Liver (tissue), 8 donors: ENCODE measurements at regions not wholly inside any gene's neighbourhood (a gene's known extent, or its start where the extent isn't known, plus 50 kb on each side); places are given as distances from the start of the nearest gene placed in this dataset.
"Not testable (repeated sequence)": the region's sequence is repeated elsewhere in the genome, so short reads cannot be mapped to it uniquely, and the experiment has no call there.

Experiments used
- DNase-seq: peaks from one replicate; pipeline ENCODE4 v3.0.0-alpha.2; 2017; ENCODE audit warnings: low spot score
- H3K27ac ChIP-seq, 2 donors: one replicate each; pipeline ENCODE4 v1.7.0; 2013; ENCODE audit warnings: inconsistent platforms in 2 of 2, low read length in 2 of 2, control low read depth in 1 of 2, low read depth in 1 of 2, mild to moderate bottlenecking in 1 of 2
- H3K27me3 ChIP-seq, 4 donors: one replicate each; pipeline versions ENCODE4 v1.6.1 to v1.7.0; 2013; ENCODE audit warnings: low read length in 3 of 4, inconsistent platforms in 1 of 4, mild to moderate bottlenecking in 1 of 4, moderate library complexity in 1 of 4; ENCODE audit not compliant: control insufficient read depth in 4 of 4, insufficient read depth in 4 of 4
- H3K36me3 ChIP-seq, 4 donors: one replicate each; pipeline versions ENCODE4 v1.6.1 to v1.7.0; 2013; ENCODE audit warnings: low read length in 3 of 4, mild to moderate bottlenecking in 3 of 4, low read depth in 1 of 4, moderate library complexity in 1 of 4; ENCODE audit not compliant: control insufficient read depth in 4 of 4, insufficient read depth in 3 of 4
- H3K4me1 ChIP-seq, 4 donors: one replicate each; pipeline versions ENCODE4 v1.6.1 to v1.7.0; 2013; ENCODE audit warnings: low read length in 3 of 4, mild to moderate bottlenecking in 3 of 4, moderate library complexity in 1 of 4; ENCODE audit not compliant: control insufficient read depth in 4 of 4, insufficient read depth in 4 of 4
- H3K4me3 ChIP-seq, 3 donors: one replicate each; pipeline versions ENCODE4 v1.6.1 to v1.7.0; 2013; ENCODE audit warnings: low read length in 3 of 3, control low read depth in 1 of 3, low read depth in 1 of 3, mild to moderate bottlenecking in 1 of 3
- H3K9ac ChIP-seq, 2 donors: one replicate each; pipeline ENCODE4 v1.7.0; 2013; ENCODE audit warnings: low read length in 2 of 2, mild to moderate bottlenecking in 2 of 2, moderate library complexity in 2 of 2, control low read depth in 1 of 2, low read depth in 1 of 2
- H3K9me3 ChIP-seq, 4 donors: one replicate each; pipeline versions ENCODE4 v1.6.1 to v1.7.0; 2013; ENCODE audit warnings: low read length in 3 of 4; ENCODE audit not compliant: control insufficient read depth in 4 of 4
- CTCF ChIP-seq: fragments of 150-350 bp; IDR thresholded peaks from 2 replicates; pipeline ENCODE4 v1.5.1; 2017; ENCODE audit warnings: improper control_type of control experiment, low read depth, low read length; ENCODE audit not compliant: missing input control
- EGR1 ChIP-seq, 2 donors: IDR thresholded peaks; 2 replicates each; pipeline ENCODE4 v1.6.1; 2016 to 2018; ENCODE audit warnings: antibody characterized with exemption in 2 of 2, low read depth in 2 of 2
- FOXA1 ChIP-seq: IDR thresholded peaks from 2 replicates; pipeline ENCODE4 v1.6.1; 2016; ENCODE audit warnings: antibody characterized with exemption
- FOXA2 ChIP-seq: IDR thresholded peaks from 2 replicates; pipeline ENCODE4 v1.6.1; 2016; ENCODE audit warnings: antibody characterized with exemption
- GABPA ChIP-seq, 2 donors: IDR thresholded peaks in 1 of 2; conservative IDR thresholded peaks in 1 of 2; 2 replicates each; pipeline ENCODE4 v1.6.1; 2016; ENCODE audit warnings: antibody characterized with exemption in 2 of 2, mild to moderate bottlenecking in 1 of 2, moderate library complexity in 1 of 2
- HNF4A ChIP-seq, 2 donors: conservative IDR thresholded peaks; 2 replicates each; pipeline ENCODE4 v1.6.1; 2016; ENCODE audit warnings: antibody characterized with exemption in 2 of 2, mild to moderate bottlenecking in 2 of 2
- HNF4G ChIP-seq: IDR thresholded peaks from 2 replicates; pipeline ENCODE4 v1.6.1; 2016; ENCODE audit warnings: antibody characterized with exemption
- JUND ChIP-seq, 2 donors: IDR thresholded peaks; 2 replicates each; pipeline ENCODE4 v1.6.1; 2016; ENCODE audit warnings: antibody characterized with exemption in 2 of 2
- MAX ChIP-seq: IDR thresholded peaks from 2 replicates; pipeline ENCODE4 v1.6.1; 2016; ENCODE audit warnings: antibody characterized with exemption
- NR2F2 ChIP-seq: IDR thresholded peaks from 2 replicates; pipeline ENCODE4 v1.6.1; 2016; ENCODE audit warnings: antibody characterized with exemption
- RAD21 ChIP-seq, 2 donors: IDR thresholded peaks; 2 replicates each; pipeline ENCODE4 v1.6.1; 2016; ENCODE audit warnings: antibody characterized with exemption in 2 of 2, mild to moderate bottlenecking in 2 of 2
- RXRA ChIP-seq, 2 donors: IDR thresholded peaks; 2 replicates each; pipeline ENCODE4 v1.6.1; 2017 to 2018; ENCODE audit warnings: antibody characterized with exemption in 2 of 2, mild to moderate bottlenecking in 1 of 2
- TAF1 ChIP-seq: conservative IDR thresholded peaks from 2 replicates; pipeline ENCODE4 v1.6.1; 2016; ENCODE audit warnings: antibody characterized with exemption, mild to moderate bottlenecking
- YY1 ChIP-seq: IDR thresholded peaks from 2 replicates; pipeline ENCODE4 v1.6.1; 2016; ENCODE audit warnings: antibody characterized with exemption, mild to moderate bottlenecking
- ZBTB33 ChIP-seq: IDR thresholded peaks from 2 replicates; pipeline ENCODE4 v1.6.1; 2016; ENCODE audit warnings: antibody characterized with exemption
- WGBS: extraction: QIAGEN DNeasy Blood & Tissue Kit; methylation state at CpG from one replicate; pipeline ENCODE4 v1.1.7; 2013; 5-methylcytosine and 5-hydroxymethylcytosine counted together
- TF ChIP-seq, protein P1 (sequence below): IDR thresholded peaks from 2 replicates; pipeline ENCODE4 v1.6.1; 2016; ENCODE audit warnings: antibody characterized with exemption
- donor health status: healthy.
- donor health status: healthy.
- donor health status: healthy.
- donor health status: healthy.
- donor health status: healthy.

GRCh38 chr2:217588266-217588665 is 414.5 kb downstream of the TNS1 start:
- Histone ChIP-seq H3K36me3 (no peaks in the 10 kb centered on the region), H3K9me3 (no peaks in the 10 kb centered on the region), H3K4me1 (no peaks in the 10 kb centered on the region), H3K27me3 (no peaks in the 10 kb centered on the region), H3K27ac (no peak overlapping the region), H3K9ac (no peak overlapping the region), H3K4me3 (no peak overlapping the region)
- WGBS: 87% methylated on average over 4 of the region's 4 CpGs
- TF ChIP-seq JUND (IDR thresholded peaks at IDR 0.05) (no peak), FOXA1 (no peak), GABPA (IDR thresholded peaks at IDR 0.05 in 1 of 2, conservative IDR thresholded peaks at IDR 0.05 in 1 of 2) (no peak), MAX (no peak), HNF4A (conservative IDR thresholded peaks at IDR 0.05) (no peak), HNF4G (no peak), FOXA2 (no peak), EGR1 (IDR thresholded peaks at IDR 0.05; ENCODE audit: low read depth in 2 of 2) (no peak), ZBTB33 (no peak), RXRA (IDR thresholded peaks at IDR 0.05) (no peak), TAF1 (no peak), RAD21 (IDR thresholded peaks at IDR 0.05) (no peak), CTCF (no peak), YY1 (no peak)
- TF ChIP-seq, protein P1, sequence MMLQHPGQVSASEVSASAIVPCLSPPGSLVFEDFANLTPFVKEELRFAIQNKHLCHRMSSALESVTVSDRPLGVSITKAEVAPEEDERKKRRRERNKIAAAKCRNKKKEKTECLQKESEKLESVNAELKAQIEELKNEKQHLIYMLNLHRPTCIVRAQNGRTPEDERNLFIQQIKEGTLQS: no peak
- no peak for DNase-seq

- Histone ChIP-seq H3K4me3 (no peak overlapping the region), H3K27ac (no peak overlapping the region), H3K9ac (no peak overlapping the region), H3K27me3 (no peaks in the 10 kb centered on the region), H3K36me3 (no peaks in the 10 kb centered on the region), H3K4me1 (no peaks in the 10 kb centered on the region), H3K9me3 (no peaks in the 10 kb centered on the region)
- no peak for DNase-seq
- TF ChIP-seq RXRA (IDR thresholded peaks at IDR 0.05) (no peak), RAD21 (IDR thresholded peaks at IDR 0.05) (no peak), HNF4G (no peak), GABPA (IDR thresholded peaks at IDR 0.05 in 1 of 2, conservative IDR thresholded peaks at IDR 0.05 in 1 of 2) (no peak), JUND (IDR thresholded peaks at IDR 0.05) (no peak), HNF4A (conservative IDR thresholded peaks at IDR 0.05) (no peak), CTCF (no peak), NR2F2 (no peak)
- WGBS: 67% methylated on average over 3 of the region's 3 CpGs
Measured at GRCh38 chr2:217585362-217585761, 417.4 kb downstream of the TNS1 start.

DNA sequence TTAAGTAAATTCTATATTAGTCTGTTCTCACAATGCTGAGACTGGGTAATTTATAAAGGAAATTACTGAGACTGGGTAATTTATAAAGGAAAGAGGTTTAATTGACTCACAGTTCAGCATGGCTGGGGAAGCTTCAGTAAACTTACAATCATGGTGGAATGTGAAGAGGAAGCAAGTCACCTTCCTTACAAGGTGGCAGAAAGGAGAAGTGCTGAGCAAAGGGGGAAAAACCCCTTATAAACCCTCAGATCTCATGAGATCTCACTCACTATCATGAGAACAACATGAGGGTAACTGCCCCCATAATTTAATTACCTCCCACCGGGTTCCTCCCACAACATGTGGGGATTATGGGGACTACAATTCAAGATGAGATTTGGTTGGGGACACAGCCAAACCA is 422.4 kb downstream of the TNS1 start:
- not testable (repeated sequence) for H3K27ac ChIP-seq, DNase-seq, H3K4me3 ChIP-seq, H3K9ac ChIP-seq, H3K27me3 ChIP-seq, H3K9me3 ChIP-seq, H3K4me1 ChIP-seq, H3K36me3 ChIP-seq
- 95% methylated on average over 1 of the region's 1 CpG for WGBS
